HG03439 (cell line): ENCODE measurements at regions not wholly inside any gene's neighbourhood (a gene's known extent, or its start where the extent isn't known, plus 50 kb on each side); places are given as distances from the start of the nearest gene placed in this dataset.
"Not testable (repeated sequence)": the region's sequence is repeated elsewhere in the genome, so short reads cannot be mapped to it uniquely, and the experiment has no call there.

ENCODE experiments used
- ATAC-seq: cut with Tn5 transposase; IDR thresholded peaks from one replicate; pipeline ENCODE4 v1.9.1; 2021; ENCODE audit warnings: mild to moderate bottlenecking, moderate library complexity; ENCODE audit not compliant: unreplicated experiment

DNA sequence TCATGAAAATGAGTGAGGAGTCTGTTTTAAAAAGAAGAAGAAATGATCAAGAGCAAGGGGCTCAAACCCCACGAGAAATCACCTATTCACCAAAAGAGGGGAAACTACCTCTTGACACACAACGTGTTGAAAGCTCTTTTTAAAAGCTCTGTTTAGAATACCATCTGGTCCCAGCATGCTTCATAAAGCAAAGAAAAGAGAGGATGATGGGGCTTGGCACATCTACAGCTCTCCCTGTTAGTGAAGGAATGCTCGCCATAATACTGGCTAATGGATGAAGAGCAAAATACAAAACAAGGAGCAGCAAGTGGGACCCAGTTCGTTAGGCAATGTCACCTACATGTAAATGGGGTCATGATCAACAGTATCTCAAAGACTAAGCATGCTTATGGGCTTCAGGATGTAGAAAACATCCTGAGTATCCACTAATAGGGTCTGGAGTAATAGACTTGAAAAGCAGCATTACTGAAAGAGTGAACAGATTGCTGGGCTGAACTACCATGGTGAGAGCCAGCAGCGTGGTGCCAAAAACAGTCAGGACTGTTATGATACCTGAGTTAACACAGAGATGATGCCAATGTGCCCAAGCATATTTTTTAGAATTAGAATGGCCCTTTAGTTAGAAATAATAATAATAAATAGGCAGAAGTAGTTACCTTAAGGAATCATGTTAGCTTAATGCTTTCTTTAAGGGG lies 159.7 kb upstream of the POU1F1 start:
- no peak for ATAC-seq

DNA sequence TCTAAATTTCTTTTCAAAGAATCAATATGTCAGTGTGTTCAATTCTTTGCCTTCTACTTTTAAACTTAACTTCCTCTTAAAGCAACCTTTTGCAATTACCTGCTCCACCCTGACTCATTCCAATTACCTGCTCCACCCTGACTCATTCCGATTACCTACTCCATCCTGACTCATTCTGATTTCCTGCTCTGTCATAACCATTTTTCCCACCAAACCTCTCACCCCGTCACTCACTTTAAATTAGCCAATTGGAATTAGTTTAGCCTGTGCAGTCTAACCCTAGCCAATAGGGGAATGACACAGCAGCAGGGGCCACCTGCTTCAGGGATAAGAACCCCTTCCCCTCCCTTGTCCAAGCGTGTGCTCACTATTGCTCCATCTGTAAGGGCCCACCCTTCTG lies 157.1 kb upstream of the POU1F1 start:
- ATAC-seq: not testable (repeated sequence)

DNA sequence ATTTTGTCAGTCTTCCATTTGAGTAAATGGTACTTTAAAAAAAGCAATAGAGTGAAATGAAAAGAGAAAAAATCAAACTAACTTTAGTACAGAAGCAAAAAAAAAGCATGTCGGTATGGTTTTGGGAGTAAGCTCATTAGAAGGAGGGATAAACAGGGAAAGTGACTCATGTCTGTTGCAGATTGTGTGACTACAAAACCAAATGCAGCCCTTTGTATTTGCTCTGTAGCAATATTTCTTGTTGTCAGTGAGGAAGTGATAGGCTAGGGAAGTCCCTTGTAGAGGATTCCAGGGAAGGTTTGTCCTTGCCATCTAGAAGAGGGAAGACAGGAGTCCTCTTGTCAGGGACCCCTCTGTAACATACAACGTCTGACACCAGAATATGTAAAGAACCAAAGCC lies 150.5 kb upstream of the POU1F1 start:
- ATAC-seq: no peak

DNA sequence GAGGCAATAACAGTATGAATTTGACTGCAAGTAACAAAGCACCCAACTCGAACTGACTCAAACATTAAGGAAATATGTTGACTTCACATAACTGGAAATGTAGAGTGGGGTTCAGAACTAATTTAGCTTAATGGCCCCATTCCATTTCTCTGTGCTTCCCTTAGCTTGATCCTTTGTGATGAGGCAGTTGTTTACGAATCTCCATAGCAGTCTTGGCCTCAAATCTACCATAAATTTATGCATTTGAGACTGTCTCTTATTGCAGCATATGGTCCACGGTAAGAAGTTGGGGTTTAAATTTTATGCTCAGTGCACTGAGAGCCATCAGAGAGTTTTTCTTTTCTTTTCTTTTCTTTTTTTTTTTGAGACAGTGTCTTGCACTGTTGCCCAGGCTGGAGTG lies 148.7 kb upstream of the POU1F1 start:
- no peak for ATAC-seq

DNA sequence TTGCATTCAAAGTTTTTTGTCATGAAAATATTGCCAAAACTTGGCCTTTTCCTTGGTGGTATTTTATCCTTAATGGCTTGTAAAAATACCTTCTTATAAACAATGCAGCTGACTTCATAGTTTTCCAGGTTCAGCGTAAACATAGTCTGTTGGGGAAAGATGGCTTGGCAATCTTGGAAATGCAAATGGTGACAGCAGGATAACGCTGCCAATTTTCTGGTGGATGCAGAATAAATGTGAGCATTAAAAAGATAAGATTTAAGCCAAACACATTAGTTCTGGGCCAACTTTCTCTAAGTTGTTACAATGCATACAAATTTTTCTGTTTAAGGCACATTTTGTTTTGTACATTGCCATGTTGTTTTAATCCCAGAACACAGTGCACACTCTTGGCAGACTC lies 147.0 kb upstream of the POU1F1 start:
- ATAC-seq: no peak

DNA sequence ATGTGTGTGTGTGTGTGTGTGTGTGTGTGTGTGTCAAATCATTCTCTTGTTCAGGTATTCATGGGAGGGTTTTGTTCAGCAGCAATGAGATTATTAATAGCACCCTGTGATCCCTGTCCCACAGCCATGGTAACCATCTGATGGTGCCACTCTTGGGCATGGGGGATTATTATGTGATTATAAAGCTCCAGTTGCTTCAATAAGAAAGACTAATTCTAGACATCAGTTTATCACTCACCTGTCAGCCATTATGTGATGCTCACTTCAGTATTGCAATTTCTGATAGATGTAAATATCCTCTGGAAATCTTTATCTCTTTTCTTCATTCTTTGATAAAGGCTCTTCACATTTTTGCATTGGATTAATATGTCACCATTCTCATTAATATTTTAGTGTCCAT lies 145.9 kb upstream of the POU1F1 start:
- no peak for ATAC-seq

DNA sequence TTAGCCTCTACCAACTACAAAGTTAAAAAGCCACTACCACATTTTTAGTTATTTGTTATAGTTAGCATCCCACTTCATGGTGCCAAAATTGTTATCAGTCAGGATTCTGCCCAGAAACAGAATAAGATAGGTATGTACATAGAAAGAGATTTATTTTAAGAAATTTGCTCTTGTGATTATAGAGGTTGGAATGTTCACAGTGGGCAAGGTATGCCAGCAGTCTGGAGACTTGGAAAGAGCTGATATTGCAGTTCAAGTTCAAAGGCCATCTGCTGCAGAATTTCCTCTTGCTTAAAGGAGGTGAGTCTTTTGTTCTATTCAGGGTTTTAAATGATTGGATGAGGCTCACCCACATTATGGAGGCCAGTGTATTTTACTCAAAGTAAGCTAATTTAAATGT lies 143.8 kb upstream of the POU1F1 start:
- no peak for ATAC-seq

DNA sequence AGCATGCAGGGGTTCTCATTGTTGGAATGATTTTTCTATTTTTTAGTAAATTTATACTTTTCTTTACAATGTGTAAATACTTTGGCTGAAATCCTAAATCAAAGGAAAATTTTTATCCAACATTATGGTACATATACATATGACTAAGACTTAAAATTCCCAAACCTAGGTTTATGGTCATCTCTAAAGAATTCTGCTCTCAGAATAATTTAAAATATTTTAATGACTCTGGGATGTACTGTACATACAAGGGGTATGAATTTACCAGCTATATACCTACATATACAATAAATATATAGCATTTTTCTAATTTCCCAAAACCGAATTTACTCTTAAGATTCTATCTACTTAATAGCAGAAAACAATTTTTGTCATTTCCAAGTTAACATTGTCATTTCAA lies 137.9 kb upstream of the POU1F1 start:
- ATAC-seq: no peak

DNA sequence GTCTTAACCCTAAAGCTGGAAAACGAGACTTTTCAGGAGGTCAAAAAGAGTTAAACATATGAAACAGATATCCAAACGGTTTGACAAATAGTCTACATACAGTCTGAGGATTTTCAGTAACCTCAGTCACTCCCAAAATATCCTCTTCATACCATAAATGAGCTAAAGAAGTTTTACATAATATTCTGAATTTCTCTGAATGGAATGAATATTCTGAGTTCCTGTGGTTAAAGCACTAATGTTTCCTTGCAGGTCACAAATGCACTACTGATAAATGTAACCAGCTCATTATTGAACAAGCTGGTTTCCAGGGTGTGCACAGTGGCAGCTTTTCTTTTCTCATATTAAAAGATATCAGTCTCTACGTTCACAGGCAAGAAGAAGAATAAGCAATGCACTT lies 137.4 kb upstream of the POU1F1 start:
- no peak for ATAC-seq

DNA sequence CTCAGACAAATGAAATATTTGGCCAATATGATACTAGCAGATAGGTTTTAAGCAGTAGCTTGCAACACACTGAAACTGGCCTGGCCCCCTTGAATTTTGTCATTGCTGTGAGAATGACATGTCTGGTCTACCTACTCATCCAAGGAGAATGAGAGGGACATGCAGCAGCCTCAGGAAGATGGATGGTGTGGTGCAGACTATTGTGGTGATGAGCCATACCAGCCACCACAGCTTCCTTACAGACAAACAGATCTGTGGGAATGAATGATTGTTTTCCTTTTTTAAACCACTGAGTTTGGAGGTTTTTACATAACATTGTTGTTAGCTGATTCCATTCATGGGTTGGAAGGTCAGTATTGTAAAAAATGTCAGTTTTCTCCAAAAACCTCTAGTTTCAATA lies 133.7 kb upstream of the POU1F1 start:
- no peak for ATAC-seq

DNA sequence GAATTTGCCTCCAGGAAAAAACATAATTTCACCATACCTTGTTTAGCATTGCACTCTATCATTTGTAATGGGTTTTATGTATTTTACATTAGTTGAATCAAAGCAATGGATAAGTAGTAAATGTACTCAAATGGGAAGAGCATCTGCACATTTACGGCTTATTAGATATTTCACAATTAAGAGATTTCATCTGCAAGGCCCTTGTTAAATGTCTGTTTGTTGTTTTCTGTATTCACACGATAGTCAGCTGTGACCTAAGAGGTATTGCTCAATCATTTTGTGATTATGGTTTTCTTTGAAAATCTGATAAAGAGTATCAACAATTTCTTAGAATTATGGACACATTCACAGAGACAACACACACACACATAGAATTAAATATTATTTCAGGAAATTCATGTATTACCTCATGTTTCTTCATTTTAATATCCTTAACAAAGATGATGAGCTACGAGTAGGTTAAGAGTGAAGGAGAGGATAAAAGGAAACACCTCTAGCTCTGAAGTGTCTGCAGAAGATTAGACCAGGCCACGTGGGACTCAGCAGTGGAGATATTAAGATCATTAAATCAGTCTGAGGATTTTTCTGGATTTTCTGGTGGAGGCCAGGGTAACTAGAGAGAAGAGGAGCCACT lies 121.9 kb upstream of the POU1F1 start:
- no peak for ATAC-seq

DNA sequence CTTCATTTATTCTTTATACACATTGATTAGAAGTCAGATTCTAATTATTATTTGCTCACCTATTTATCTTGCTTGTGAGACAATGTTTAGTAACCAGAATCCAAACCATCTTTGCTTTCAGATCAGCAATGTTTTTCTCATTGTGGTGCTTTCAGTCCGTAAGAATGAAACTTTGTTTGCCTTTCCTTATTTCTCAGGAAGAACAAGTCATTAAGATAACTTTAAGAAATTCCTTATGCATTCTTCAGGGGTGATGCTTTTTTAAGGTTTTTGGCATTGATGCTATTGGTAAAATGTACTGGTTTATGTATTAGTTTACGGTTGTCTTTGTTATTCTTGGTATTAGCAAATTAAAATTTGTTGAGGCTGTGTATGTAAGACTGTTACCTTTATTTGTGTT lies 120.8 kb upstream of the POU1F1 start:
- no peak for ATAC-seq

DNA sequence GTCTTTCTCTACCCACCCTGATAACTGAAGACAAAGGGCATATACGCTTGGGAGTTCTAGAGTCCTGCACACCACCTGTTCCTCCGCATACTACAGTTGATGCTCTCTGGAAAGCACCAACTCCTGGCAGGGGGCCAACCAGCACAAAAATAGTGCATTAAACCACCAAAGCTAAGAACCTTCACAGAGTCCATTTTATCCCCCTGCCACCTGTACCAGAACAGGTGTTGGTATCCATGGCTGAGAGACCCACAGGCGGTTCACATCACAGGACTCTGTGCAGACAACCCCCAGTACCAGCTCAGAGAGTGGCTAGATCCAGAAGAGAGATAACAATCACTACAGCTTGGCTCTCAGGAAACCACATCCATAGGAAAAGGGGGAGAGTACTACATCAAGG lies 114.4 kb upstream of the POU1F1 start:
- ATAC-seq: no peak

DNA sequence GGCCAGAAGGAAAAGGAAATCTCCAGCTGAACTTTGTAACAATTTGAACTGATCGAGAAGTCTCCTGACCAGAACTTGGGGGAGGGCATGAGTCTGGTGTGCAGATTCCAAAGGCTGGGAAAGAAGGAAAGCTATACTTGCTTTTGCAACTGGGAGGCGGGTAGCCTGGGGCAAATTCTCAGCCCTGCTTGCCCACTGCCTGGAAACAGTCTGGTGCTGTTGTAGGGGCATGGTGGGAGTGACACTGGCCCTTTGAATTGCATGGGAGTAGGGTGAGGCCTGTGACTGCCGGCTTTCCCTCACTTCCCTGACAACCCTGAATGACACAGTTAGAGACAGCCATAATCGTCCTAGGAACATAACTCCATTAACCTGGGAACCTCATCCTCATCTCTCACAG lies 114.0 kb upstream of the POU1F1 start:
- ATAC-seq: no peak

DNA sequence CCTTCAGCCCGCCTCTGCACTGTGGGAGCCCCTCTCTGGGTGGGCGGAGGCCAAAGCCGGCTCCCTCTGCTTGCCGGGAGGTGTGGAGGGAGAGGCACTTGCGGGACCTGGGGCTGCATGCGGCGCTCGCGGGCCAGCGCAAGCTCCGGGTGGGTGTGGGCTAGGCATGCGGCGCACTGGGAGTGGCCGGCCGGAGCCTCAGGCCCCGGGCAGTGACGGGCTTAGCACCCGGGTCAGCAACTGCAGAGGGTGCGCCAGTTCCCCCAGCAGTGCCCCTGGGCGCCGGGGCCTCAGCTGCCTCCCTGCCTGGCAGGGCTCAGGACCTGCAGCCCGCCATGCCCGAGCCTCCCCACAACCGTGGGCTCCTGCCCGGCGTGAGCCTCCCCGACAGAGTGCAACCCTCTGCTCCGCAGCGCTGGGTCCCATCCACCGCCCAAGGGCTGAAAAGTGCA lies 98.9 kb upstream of the POU1F1 start:
- ATAC-seq: no peak

DNA sequence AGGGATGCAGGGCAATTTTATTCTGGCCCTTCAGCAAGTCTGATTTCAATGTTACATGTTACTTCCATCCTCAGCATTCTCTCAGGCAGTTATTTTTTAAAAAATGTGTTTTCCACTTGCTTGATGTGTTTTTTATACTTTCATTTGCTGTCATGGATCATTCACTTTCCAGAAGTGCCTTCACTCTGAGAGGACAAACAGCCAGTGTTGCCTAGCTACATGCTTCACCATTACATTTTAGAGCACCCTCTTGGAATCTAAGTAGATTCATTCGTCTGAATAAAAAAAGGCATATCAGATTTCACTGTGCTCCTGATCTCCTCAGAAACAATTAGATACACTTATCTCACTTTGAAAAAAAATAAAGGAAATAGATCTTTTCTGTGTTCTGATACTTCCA lies 93.6 kb upstream of the POU1F1 start:
- no peak for ATAC-seq

DNA sequence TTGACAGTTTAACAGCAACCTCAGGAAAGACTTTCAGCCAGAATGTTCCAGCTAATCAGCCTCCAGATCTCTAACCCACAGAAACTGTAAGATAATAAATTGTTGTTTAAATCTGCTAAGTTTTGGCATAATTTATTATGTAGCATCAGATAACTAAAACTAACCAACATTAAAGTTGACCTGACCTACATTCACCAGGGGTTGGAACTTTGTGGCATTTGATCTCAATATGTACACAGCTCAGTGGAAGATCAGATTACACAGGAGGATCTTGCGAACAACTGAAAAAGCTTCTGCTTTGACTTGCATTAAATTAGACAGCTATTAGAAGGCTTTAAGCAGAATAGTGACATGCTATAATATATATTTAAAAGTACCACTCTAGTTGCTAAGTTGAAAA lies 91.4 kb upstream of the POU1F1 start:
- no peak for ATAC-seq

DNA sequence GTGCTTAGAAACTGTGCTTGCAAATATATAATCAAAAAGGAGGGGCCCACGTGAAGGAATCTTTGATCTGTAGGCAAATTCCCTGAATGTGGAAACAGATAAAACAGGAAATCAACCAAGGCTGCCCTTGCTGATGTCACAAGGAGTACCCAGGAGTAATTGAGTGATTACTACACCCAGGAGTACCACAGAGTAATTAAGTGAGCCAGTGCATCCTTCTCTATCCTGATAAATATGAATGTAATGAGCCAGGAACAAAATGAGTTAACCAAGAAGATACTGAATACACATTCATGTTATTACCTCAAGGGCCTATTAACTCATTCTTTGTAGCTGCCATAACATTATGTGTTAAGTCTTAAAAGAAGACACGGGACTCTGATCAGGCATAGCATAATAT lies 87.3 kb upstream of the POU1F1 start:
- no peak for ATAC-seq

DNA sequence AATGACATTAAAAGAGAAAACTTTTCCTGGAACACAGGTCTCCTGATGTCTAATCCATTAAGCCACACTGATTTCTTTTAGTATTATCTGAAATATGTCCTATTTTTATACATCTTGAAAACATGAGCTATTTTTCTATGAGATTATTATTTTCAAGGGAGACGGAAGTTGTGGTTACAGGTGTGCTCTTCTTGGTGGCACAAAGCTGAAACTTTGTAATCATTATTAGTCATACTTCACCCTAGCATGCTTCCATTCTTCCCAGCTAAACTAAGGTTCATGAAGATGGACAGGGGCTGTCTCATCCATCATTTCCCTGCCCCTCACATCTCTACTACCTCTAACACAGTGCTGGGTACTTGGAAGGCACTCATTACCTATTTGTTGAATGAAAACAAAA lies 85.6 kb upstream of the POU1F1 start:
- no peak for ATAC-seq

DNA sequence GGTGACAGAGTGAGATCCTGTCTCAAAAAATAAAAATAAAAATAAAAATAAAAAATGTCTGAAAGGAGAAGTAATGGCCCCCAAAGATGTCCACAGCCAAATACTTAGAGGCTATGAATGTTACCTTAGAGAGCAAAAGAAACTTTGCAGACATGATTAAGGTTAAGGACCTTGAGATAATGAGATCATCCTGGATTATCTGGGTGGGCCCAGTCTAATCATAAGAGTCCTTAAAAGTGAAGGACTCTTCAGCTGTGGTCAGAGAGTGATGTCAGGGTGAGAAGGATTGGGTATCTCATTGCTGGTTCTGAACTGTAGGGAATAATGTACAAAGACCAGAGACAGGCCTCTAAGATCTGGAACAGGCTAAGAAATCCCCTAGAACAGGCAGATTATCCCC lies 84.9 kb upstream of the POU1F1 start:
- no peak for ATAC-seq

DNA sequence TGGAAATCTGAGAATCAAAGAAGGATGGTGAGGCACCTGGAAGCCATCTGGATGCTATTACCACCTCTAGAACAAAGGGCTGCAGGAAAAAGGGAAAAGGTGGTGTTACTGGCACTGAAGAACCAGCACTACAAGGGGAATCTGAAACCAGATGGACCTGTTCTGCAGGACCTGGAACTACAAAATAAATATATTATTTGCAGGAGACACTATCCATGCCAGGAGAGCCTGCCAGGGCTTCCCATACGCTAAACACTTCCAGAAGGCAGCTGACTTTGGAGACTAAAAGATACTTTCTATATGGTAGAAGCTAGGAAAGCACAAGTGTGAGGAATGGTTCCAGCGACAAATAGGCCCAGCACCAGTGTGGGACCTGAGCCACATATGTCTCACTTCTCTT lies 83.4 kb upstream of the POU1F1 start:
- ATAC-seq: no peak

DNA sequence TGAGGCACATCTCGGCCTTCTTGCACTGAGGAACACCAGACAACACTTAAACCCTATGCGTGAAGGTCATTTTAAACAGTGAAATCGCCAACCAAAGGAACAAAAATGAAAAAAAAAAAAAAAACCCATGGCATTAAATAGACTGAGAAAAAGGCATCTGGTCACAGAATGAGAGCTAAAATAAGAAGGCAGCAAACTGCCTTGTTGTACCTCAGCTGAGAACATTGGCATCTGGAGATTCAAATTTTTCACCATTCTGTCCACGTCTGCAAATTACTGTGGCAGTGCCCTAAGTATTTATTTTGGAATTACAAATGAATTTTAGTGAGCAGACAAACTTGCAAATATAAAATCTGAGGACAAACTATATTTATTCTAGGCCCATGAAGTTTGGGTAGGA lies 82.6 kb upstream of the POU1F1 start:
- ATAC-seq: no peak

DNA sequence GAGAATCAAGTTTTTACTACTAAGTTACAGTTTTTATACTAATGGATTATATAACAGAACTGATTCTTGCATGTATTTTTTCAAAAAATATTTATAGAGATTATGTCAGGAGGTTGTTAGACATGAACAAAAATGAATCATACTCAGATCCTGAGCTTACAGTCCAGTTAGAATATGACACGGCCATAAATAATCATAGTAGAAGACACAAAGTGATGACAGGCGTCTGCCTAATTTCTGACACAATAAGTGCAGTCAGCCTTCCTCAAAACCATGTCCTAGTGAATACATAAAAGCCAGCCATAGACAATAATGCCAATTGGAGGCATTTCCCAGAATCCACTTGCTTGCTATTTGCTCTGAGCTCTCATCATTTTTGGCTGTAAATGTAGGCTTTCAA lies 81.7 kb upstream of the POU1F1 start:
- no peak for ATAC-seq
